Type B pancreatic cell (in vitro differentiated cells): ENCODE measurements at regions not wholly inside any gene's neighbourhood (a gene's known extent, or its start where the extent isn't known, plus 50 kb on each side); places are given as distances from the start of the nearest gene placed in this dataset.
A peak's percentile ranks its signal among the peaks of the same experiment; 100 is the strongest.

Source experiments
- DNase-seq: peaks from one replicate; pipeline ENCODE4 v3.0.0; 2021; ENCODE audit warnings: mixed read lengths; ENCODE audit not compliant: unreplicated experiment; ENCODE audit errors: extremely low spot score
- H3K27ac Mint-ChIP-seq: 2 replicates; pipeline ENCODE4 v1.8.0; 2021; ENCODE audit warnings: mild to moderate bottlenecking, mixed read lengths
- H3K27me3 Mint-ChIP-seq: 2 replicates; pipeline ENCODE4 v1.8.0; 2021; ENCODE audit warnings: mixed read lengths
- H3K36me3 Mint-ChIP-seq: 2 replicates; pipeline ENCODE4 v1.8.0; 2021; ENCODE audit warnings: mixed read lengths
- H3K4me1 Mint-ChIP-seq: one replicate; pipeline ENCODE4 v1.8.0; 2021; ENCODE audit warnings: mixed read lengths; ENCODE audit not compliant: unreplicated experiment
- H3K4me3 Mint-ChIP-seq: 2 replicates; pipeline ENCODE4 v1.8.0; 2021; ENCODE audit warnings: mild to moderate bottlenecking, mixed read lengths
- H3K9me3 Mint-ChIP-seq: 2 replicates; pipeline ENCODE4 v1.8.0; 2021; ENCODE audit warnings: mixed read lengths
- CTCF ChIP-seq: fragments of 200-600 bp; sonication (generic); conservative IDR thresholded peaks from 2 replicates; pipeline ENCODE4 v1.5.0; 2021; ENCODE audit warnings: antibody characterized with exemption, mild to moderate bottlenecking

DNA sequence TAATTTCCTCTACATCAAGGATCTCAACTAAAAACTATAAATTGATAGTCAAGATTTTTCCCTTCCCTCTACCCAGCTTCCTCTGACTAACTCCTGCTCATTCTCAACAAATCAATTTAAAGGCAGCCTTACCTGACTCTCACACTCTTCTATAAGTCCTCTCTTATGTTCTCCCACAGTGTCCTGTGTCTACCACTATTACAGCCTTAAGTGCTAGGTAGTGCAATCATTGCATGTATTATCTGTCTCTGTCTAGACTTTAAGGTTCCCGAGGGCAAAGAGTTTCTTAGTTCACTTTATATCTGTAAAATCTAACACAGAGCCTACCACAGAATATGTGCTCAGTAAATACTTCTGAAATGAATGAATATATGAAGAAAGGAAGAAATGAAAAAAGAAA is 123.7 kb downstream of the BTC start:
- H3K9me3 Mint-ChIP-seq = no peaks in the 10 kb centered on the region
- H3K4me1 Mint-ChIP-seq = no peaks in the 10 kb centered on the region
- H3K4me3 Mint-ChIP-seq = no peak overlapping the region
- H3K36me3 Mint-ChIP-seq = no peaks in the 10 kb centered on the region
- H3K27ac Mint-ChIP-seq = no peak overlapping the region
- no peak for DNase-seq
- TF ChIP-seq CTCF = no peak
- H3K27me3 Mint-ChIP-seq = peaks cover 17% of the 10 kb centered on the region

GRCh38 chr4:74671080-74671698 is 123.1 kb downstream of the BTC start:
- Mint-ChIP-seq H3K36me3 (no peaks in the 10 kb centered on the region), H3K9me3 (no peaks in the 10 kb centered on the region), H3K27ac (no peak overlapping the region), H3K4me3 (no peak overlapping the region), H3K4me1 (no peaks in the 10 kb centered on the region), H3K27me3 (peaks cover 19% of the 10 kb centered on the region)
- no peak for DNase-seq
- TF ChIP-seq CTCF = peak; percentile 79

DNA sequence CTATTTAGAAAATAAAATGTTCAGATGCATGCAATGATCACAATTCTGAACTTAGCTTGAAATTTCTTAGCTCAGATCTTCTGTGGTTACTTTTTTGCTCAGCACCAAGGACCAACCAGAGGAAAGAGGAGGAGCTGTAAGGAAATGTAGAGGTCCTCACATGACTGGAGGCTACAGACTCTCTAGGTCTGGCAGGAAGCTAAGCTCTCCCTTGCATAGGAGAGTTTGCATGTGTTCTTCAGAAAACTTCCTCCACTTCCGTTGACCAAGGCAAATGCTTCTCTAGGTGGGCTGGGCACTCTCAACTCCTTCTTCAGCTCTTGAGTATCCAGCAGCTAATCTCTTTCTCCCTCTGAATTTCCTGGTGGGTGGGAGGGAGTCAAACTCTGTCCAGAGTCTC is 119.6 kb downstream of the BTC start:
- Mint-ChIP-seq H3K27me3 (peaks cover 17% of the 10 kb centered on the region), H3K36me3 (no peaks in the 10 kb centered on the region), H3K9me3 (no peaks in the 10 kb centered on the region), H3K4me1 (no peaks in the 10 kb centered on the region), H3K4me3 (no peak overlapping the region), H3K27ac (no peak overlapping the region)
- no peak for TF ChIP-seq CTCF
- no peak for DNase-seq

DNA sequence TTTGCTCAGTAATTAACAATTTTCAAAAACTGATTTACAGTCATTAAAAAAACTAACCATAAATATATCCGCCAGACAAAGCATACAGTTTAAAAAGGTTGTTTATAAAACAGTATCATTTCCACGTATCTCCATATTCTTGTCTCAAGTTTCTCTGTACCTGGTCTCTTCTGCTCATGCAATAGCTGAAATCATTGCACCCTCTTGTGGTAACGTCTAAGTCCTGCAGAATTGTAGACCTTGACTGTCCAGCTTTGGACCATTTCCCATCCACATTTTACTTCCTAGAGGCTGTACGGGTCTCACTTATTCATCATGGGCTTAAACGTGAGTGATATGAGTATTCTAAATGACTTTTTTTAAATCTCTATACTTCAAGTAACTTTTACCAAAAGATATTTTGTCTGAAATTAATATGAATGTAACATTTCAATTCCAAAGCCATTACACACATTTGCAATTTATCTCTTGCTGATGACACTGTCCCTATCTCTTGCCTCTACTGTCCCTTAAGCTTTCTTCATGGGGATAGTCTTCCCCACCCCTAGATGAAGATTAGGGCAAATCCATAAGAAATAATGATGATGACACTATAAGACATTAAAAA is 118.5 kb downstream of the BTC start:
- peak; percentile 82 for TF ChIP-seq CTCF
- no peak overlapping the region for H3K4me3 Mint-ChIP-seq
- H3K4me1 Mint-ChIP-seq = no peaks in the 10 kb centered on the region
- DNase-seq = no peak
- H3K27me3 Mint-ChIP-seq = peaks cover 17% of the 10 kb centered on the region
- no peaks in the 10 kb centered on the region for H3K9me3 Mint-ChIP-seq
- H3K36me3 Mint-ChIP-seq = no peaks in the 10 kb centered on the region
- H3K27ac Mint-ChIP-seq = no peak overlapping the region

DNA sequence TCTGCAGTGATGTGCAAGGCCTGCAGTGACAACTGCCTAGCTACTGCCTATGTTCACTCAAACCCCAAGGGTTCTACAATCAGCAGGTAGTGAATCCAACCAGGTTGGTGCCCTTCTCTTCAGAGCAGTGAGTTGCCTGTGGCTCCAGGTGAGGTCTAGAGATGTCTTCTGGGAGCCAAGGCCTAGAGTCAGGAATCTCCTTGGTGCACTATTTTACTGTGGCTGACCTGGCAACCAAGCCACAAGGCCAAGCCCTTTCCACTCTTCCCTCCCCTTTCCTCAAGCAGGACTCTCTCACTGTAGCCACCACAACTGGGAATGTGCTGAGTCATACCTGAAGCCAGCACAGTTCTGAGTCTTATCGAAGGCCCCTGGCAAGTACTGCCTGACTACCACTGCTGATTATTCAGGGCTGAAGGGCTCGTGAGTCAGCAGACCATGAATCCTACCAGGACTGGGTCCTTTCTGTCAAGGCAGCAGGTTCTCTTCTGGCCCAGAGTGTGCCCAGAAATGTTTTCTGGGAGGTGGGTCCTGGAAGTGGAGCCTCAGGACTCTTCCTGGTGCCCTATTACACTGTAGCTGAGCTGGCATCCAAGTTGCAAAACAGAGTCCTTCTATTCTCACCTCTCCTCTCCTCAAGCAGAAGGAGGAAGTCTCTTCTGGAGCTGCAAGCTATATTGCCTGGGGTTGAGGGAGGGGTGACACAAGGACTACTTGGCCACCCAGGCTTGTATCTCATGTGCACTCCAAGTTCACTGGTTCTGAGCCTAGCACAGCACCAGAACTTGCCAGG is 111.6 kb downstream of the BTC start:
- H3K4me3 Mint-ChIP-seq = no peak overlapping the region
- no peak overlapping the region for H3K27ac Mint-ChIP-seq
- H3K9me3 Mint-ChIP-seq = no peaks in the 10 kb centered on the region
- no peaks in the 10 kb centered on the region for H3K27me3 Mint-ChIP-seq
- no peak for DNase-seq
- no peaks in the 10 kb centered on the region for H3K4me1 Mint-ChIP-seq
- no peak for TF ChIP-seq CTCF
- H3K36me3 Mint-ChIP-seq = no peaks in the 10 kb centered on the region
